SH-SY5Y (cell line): ENCODE measurements at regions not wholly inside any gene's neighbourhood (a gene's known extent, or its start where the extent isn't known, plus 50 kb on each side); places are given as distances from the start of the nearest gene placed in this dataset.

Source experiments
- GATA2 ChIP-seq: IDR thresholded peaks from 2 replicates; pipeline ENCODE4 v1.6.1; 2011; ENCODE audit warnings: mild to moderate bottlenecking, low read depth, low read length
- GATA3 ChIP-seq: IDR thresholded peaks from 2 replicates; pipeline ENCODE4 v1.6.1; 2011; ENCODE audit warnings: low read depth, mild to moderate bottlenecking, low read length, moderate library complexity

GRCh38 chr9:2344436-2344835 is 277.2 kb upstream of the VLDLR start:
- TF ChIP-seq GATA2 = no peak
- TF ChIP-seq GATA3 = no peak

GRCh38 chr9:2345013-2345412 is 276.6 kb upstream of the VLDLR start:
- TF ChIP-seq GATA3 (no peak), GATA2 (no peak)

GRCh38 chr9:2346277-2346913 is 275.2 kb upstream of the VLDLR start:
- TF ChIP-seq GATA2 (no peak), GATA3 (no peak)

- TF ChIP-seq GATA3 = no peak
- TF ChIP-seq GATA2 = no peak
Observed at GRCh38 chr9:2351324-2351723, 270.3 kb upstream of the VLDLR start.

- TF ChIP-seq GATA2 (no peak), GATA3 (no peak)
Observed at GRCh38 chr9:2354216-2354615, 267.4 kb upstream of the VLDLR start.

GRCh38 chr9:2354856-2355696 is 266.5 kb upstream of the VLDLR start:
- no peak for TF ChIP-seq GATA2
- no peak for TF ChIP-seq GATA3

- no peak for TF ChIP-seq GATA2
- TF ChIP-seq GATA3 = no peak
Observed at GRCh38 chr9:2355697-2355983, 265.9 kb upstream of the VLDLR start.

GRCh38 chr9:2356041-2356790 is 265.4 kb upstream of the VLDLR start:
- TF ChIP-seq GATA3 (no peak), GATA2 (no peak)

GRCh38 chr9:2359891-2360471 is 261.6 kb upstream of the VLDLR start:
- TF ChIP-seq GATA2 = no peak
- no peak for TF ChIP-seq GATA3

GRCh38 chr9:2362150-2362549 is 259.4 kb upstream of the VLDLR start:
- TF ChIP-seq GATA3 = no peak
- no peak for TF ChIP-seq GATA2

GRCh38 chr9:2363138-2363745 is 258.3 kb upstream of the VLDLR start:
- TF ChIP-seq GATA2 (no peak), GATA3 (no peak)

- TF ChIP-seq GATA2 (no peak), GATA3 (no peak)
Observed at GRCh38 chr9:2363781-2364180, 257.8 kb upstream of the VLDLR start.

GRCh38 chr9:2367970-2368369 is 253.6 kb upstream of the VLDLR start:
- no peak for TF ChIP-seq GATA2

GRCh38 chr9:2373648-2374047 is 247.9 kb upstream of the VLDLR start:
- TF ChIP-seq GATA3 (no peak), GATA2 (no peak)
